Jurkat, Clone E6-1 (cell line): ENCODE measurements at regions not wholly inside any gene's neighbourhood (a gene's known extent, or its start where the extent isn't known, plus 50 kb on each side); places are given as distances from the start of the nearest gene placed in this dataset.

ENCODE experiments used
- DNase-seq: peaks from one replicate; pipeline ENCODE4 v3.0.0-alpha.2; 2011; ENCODE audit warnings: low read depth, low spot score
- H3K4me3 ChIP-seq: 2 replicates; pipeline ENCODE4 v1.5.1; 2011; ENCODE audit warnings: mild to moderate bottlenecking, low read length, control low read depth, moderate library complexity

GRCh38 chr2:220887271-220887870 lies 684.7 kb downstream of the EPHA4 start:
- H3K4me3 ChIP-seq, result no peak overlapping the region
- no peak for DNase-seq

GRCh38 chr2:220887876-220888275 lies 684.2 kb downstream of the EPHA4 start:
- H3K4me3 ChIP-seq, result no peak overlapping the region

GRCh38 chr2:220890931-220891330 lies 681.2 kb downstream of the EPHA4 start:
- H3K4me3 ChIP-seq, result no peak overlapping the region
- DNase-seq, result no peak

More at GRCh38 chr2:220887876-220888275, 684.2 kb downstream of the EPHA4 start:
- no peak for DNase-seq

GRCh38 chr2:220891405-220891804 lies 680.7 kb downstream of the EPHA4 start:
- no peak overlapping the region for H3K4me3 ChIP-seq
- DNase-seq, result no peak

- no peak overlapping the region for H3K4me3 ChIP-seq
- no peak for DNase-seq
Measured at GRCh38 chr2:220892018-220892634, 680.0 kb downstream of the EPHA4 start.

GRCh38 chr2:220893411-220893810 lies 678.7 kb downstream of the EPHA4 start:
- H3K4me3 ChIP-seq, result no peak overlapping the region
- DNase-seq, result no peak

- H3K4me3 ChIP-seq, result no peak overlapping the region
- no peak for DNase-seq
Measured at GRCh38 chr2:220894069-220894468, 678.0 kb downstream of the EPHA4 start.

GRCh38 chr2:220899492-220899891 lies 672.6 kb downstream of the EPHA4 start:
- no peak for DNase-seq
- no peak overlapping the region for H3K4me3 ChIP-seq

GRCh38 chr2:220904015-220904414 lies 668.1 kb downstream of the EPHA4 start:
- no peak for DNase-seq
- H3K4me3 ChIP-seq, result no peak overlapping the region

GRCh38 chr2:220913384-220913783 lies 658.7 kb downstream of the EPHA4 start:
- DNase-seq, result no peak
- H3K4me3 ChIP-seq, result no peak overlapping the region

GRCh38 chr2:220915092-220915623 lies 656.9 kb downstream of the EPHA4 start:
- no peak overlapping the region for H3K4me3 ChIP-seq

GRCh38 chr2:220916931-220917330 lies 655.2 kb downstream of the EPHA4 start:
- no peak overlapping the region for H3K4me3 ChIP-seq
- DNase-seq, result no peak

More at GRCh38 chr2:220915092-220915623, 656.9 kb downstream of the EPHA4 start:
- DNase-seq, result no peak

GRCh38 chr2:220930271-220931076 lies 641.6 kb downstream of the EPHA4 start:
- no peak overlapping the region for H3K4me3 ChIP-seq
- no peak for DNase-seq

- no peak overlapping the region for H3K4me3 ChIP-seq
- DNase-seq, result no peak
Measured at GRCh38 chr2:220931491-220931890, 640.6 kb downstream of the EPHA4 start.

- no peak overlapping the region for H3K4me3 ChIP-seq
- no peak for DNase-seq
Measured at GRCh38 chr2:220932041-220932440, 640.1 kb downstream of the EPHA4 start.

GRCh38 chr2:220935789-220936321 lies 636.2 kb downstream of the EPHA4 start:
- DNase-seq, result no peak
- H3K4me3 ChIP-seq, result no peak overlapping the region

- DNase-seq, result no peak
- no peak overlapping the region for H3K4me3 ChIP-seq
Measured at GRCh38 chr2:220936641-220937197, 635.4 kb downstream of the EPHA4 start.

- DNase-seq, result no peak
- H3K4me3 ChIP-seq, result no peak overlapping the region
Measured at GRCh38 chr2:220937245-220937644, 634.9 kb downstream of the EPHA4 start.

GRCh38 chr2:220940646-220941045 lies 631.5 kb downstream of the EPHA4 start:
- no peak overlapping the region for H3K4me3 ChIP-seq
- no peak for DNase-seq
